ENCODE measurements at regions not wholly inside any gene's neighbourhood (a gene's known extent, or its start where the extent isn't known, plus 50 kb on each side); places are given as distances from the start of the nearest gene placed in this dataset.

GRCh38 chr4:128461291-128462102 lies 173.9 kb upstream of the PGRMC2 start:
- POLR2A ChIA-PET: no interaction called here
- TF ChIP-seq NR2F1 (CRISPR knock-in tag; IDR thresholded peaks at IDR 0.05) (peak in 1 of 2 experiments; percentile 27; a peak in 1 of 4 replicates), FOSL2 (CRISPR knock-in tag; IDR thresholded peaks at IDR 0.05) (peak; percentile 68), TFDP1 (CRISPR knock-in tag; IDR thresholded peaks at IDR 0.05; ENCODE audit: borderline replicate concordance) (no peak), MEIS1 (CRISPR knock-in tag; IDR thresholded peaks at IDR 0.05; ENCODE audit: borderline replicate concordance) (no peak), RNF219 (CRISPR knock-in tag; IDR thresholded peaks at IDR 0.05) (no peak)
- no peak overlapping the region for H3K4me3 ChIP-seq (replicated peaks in 1 of 3; ENCODE audit: insufficient read depth in 1 of 3, low read depth in 2 of 3, low read length in 3 of 3)
- no peaks in the 10 kb centered on the region for H3K27me3 ChIP-seq (ENCODE audit: control insufficient read depth in 1 of 2, insufficient read depth in 2 of 2, low read length in 2 of 2)
- no peak; the same call in 2 of the 3 replicates for ATAC-seq
- no peak overlapping the region for H3K9ac ChIP-seq (ENCODE audit: insufficient read depth, low read depth, low read length)
- no peaks in the 10 kb centered on the region for H3K4me1 ChIP-seq (ENCODE audit: insufficient read depth, low read length)
- intact Hi-C loops (cut with micrococcal nuclease; ENCODE audit: unreplicated experiment): no loop called here
- no peaks in the 10 kb centered on the region for H4K20me1 ChIP-seq (ENCODE audit: insufficient read depth, low read length)
- no peak for DNase-seq (ENCODE audit: low spot score)
- BruUV-seq (replicated peaks): no TSS peak
- H3K4me2 ChIP-seq (ENCODE audit: low read depth, low read length): no peak overlapping the region
- H3K9me3 ChIP-seq (ENCODE audit: low read length): no peaks in the 10 kb centered on the region
- WGBS (ENCODE audit: low lambda C conversion rate): 2% methylated on average over 5 of the region's 5 CpGs
- CTCF ChIA-PET (ENCODE audit: low intra/inter-chr PET ratio, low total read pairs): no interaction called here
- no peak overlapping the region for H3K27ac ChIP-seq (ENCODE audit: extremely low read length, insufficient read depth, low read length)
- in situ Hi-C loops (cut with HindIII; ENCODE audit: extremely low pct_ligation_motif_present, low pct_unique_long_range_greater_than_20kb): no loop called here
- no peak overlapping the region for H2AFZ ChIP-seq (ENCODE audit: low read length)
- FAIRE-seq: no peak
- no peaks in the 10 kb centered on the region for H3K79me2 ChIP-seq (ENCODE audit: insufficient read depth, low read length)
- no peaks in the 10 kb centered on the region for H3K36me3 ChIP-seq (replicated peaks in 1 of 2; ENCODE audit: control insufficient read depth in 1 of 2, insufficient read depth in 2 of 2, low read length in 2 of 2)

Measured in HepG2 (cell line).